Fibroblast of the aortic adventitia (primary cell): ENCODE measurements at regions not wholly inside any gene's neighbourhood (a gene's known extent, or its start where the extent isn't known, plus 50 kb on each side); places are given as distances from the start of the nearest gene placed in this dataset.

Source experiments
- DNase-seq: peaks from one replicate; pipeline ENCODE4 v3.0.0-alpha.2; 2010; ENCODE audit warnings: low read depth
- H3K4me3 ChIP-seq: 2 replicates; pipeline ENCODE4 v1.5.1; 2011; ENCODE audit warnings: low read depth, mild to moderate bottlenecking, control low read depth, low read length, moderate library complexity
- CTCF ChIP-seq: IDR thresholded peaks from 2 replicates; pipeline ENCODE4 v1.5.1; 2011; ENCODE audit warnings: mild to moderate bottlenecking, low read length, control low read depth, inconsistent platforms; ENCODE audit not compliant: insufficient read depth

GRCh38 chr1:86296305-86297205 lies 99.6 kb downstream of the ODF2L start:
- no peak for TF ChIP-seq CTCF
- no peak for DNase-seq
- no peak overlapping the region for H3K4me3 ChIP-seq

GRCh38 chr1:86289746-86290145 lies 106.4 kb downstream of the ODF2L start:
- DNase-seq = no peak
- TF ChIP-seq CTCF = no peak
- no peak overlapping the region for H3K4me3 ChIP-seq

- no peak for TF ChIP-seq CTCF
- DNase-seq = no peak
- no peak overlapping the region for H3K4me3 ChIP-seq
Measured at GRCh38 chr1:86289161-86289560, 107.0 kb downstream of the ODF2L start.

GRCh38 chr1:86288586-86289147 lies 107.5 kb downstream of the ODF2L start:
- DNase-seq = no peak
- H3K4me3 ChIP-seq = no peak overlapping the region
- no peak for TF ChIP-seq CTCF

- TF ChIP-seq CTCF = no peak
- no peak for DNase-seq
- no peak overlapping the region for H3K4me3 ChIP-seq
Measured at GRCh38 chr1:86285796-86286195, 110.3 kb downstream of the ODF2L start.

- TF ChIP-seq CTCF = no peak
- DNase-seq = no peak
- H3K4me3 ChIP-seq = no peak overlapping the region
Measured at GRCh38 chr1:86282611-86283010, 113.5 kb downstream of the ODF2L start.

GRCh38 chr1:86277936-86278335 lies 118.2 kb downstream of the ODF2L start:
- H3K4me3 ChIP-seq = no peak overlapping the region
- TF ChIP-seq CTCF = no peak
- no peak for DNase-seq
